ENCODE measurements at regions not wholly inside any gene's neighbourhood (a gene's known extent, or its start where the extent isn't known, plus 50 kb on each side); places are given as distances from the start of the nearest gene placed in this dataset.
"Not testable (repeated sequence)": the region's sequence is repeated elsewhere in the genome, so short reads cannot be mapped to it uniquely, and the experiment has no call there.

DNA sequence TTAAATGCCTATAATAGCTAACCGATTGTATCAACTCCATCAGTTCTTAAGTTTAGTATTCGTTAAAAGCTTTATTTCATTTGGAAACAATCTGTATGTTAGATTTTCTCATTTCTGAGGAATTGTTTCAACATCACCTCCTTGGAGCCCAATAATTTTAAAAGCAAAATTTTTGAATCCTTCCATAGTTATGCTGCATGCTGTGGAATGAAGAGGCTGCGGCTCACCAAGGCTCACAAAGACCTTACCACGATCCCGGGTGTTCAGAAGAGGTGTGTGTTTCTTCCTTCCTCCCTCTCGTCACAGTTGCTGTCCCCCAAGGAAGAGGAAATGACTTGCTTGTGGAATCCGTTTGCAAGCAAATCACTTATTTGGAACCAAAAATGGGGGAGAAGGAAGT lies 143.8 kb downstream of the FGF1 start:
- FAIRE-seq, result no peak
- no peak for DNase-seq (ENCODE audit: insufficient read length, low spot score)

DNA sequence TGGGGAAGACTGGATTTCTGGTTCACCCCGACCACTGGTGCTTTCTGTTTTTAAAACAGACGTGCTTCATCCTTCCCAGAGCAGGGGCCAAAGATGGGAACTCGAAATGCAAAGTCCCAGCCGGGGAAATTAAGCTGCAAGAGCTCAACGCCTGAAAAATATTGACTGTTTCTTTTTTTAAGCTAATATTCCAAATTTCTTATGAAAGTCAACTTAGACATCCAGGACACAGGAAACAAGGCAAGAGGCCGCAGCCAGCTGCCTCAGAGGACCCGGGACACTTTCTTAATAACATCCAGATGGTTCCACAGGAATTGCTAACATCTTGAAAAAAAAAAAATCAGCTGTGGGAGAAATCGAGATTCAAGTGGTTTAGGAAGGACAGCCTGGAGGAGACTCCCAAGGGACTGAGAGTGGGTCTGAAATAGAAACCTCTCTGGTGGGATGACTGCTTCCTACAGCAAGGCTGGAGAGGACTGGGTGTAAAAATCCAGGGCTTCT lies 144.9 kb downstream of the FGF1 start:
- FAIRE-seq, result no peak
- DNase-seq (ENCODE audit: insufficient read length, low spot score), result no peak

DNA sequence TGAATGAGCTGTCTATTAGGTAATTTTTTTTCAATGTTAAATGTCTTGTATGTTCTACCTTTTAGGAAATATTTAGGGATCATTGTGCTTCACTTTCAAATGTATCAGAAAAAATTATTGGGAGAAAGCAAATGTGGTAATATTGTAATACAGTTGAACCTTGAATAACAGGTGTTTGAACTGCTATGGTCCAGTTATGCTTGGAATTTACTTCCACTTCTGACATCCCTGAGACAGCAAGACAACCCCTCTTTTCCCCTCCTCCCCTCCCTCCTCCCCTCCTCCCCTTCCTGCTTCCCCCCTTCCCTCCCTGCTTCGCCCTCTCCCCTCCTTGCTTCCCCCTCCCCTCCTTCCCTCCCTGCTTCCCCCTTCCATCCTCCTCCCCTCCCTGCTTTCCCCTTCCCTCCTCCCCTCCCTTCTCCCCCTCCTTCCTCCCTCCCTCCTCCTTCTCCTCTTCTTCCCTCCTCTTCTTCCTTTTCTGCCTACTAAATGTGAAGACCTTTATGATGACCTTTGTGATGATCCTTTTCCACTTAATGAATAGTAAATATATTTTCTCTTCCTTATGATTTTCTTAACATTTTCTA lies 146.6 kb downstream of the FGF1 start:
- FAIRE-seq (no peak), DNase-seq (ENCODE audit: insufficient read length, low spot score) (no peak)

DNA sequence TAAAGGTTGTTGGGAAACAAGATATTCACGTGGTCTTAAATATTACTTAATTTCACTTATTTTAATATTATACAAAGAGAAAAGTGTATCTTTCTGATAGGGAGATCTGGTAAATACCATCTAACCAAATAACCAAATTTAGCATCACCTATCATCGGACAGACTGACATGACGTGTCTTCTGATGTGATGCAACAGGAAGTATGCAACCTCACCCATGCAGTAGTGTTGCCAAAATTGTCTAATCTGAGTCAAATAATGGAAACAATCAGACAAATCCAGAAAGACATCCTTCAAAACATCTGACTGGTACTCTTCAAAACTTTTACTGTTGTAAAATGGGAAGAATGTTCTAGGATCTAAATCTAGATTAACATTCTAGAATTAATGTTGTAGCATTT lies 148.0 kb downstream of the FGF1 start:
- FAIRE-seq (no peak), DNase-seq (ENCODE audit: insufficient read length, low spot score) (no peak)

DNA sequence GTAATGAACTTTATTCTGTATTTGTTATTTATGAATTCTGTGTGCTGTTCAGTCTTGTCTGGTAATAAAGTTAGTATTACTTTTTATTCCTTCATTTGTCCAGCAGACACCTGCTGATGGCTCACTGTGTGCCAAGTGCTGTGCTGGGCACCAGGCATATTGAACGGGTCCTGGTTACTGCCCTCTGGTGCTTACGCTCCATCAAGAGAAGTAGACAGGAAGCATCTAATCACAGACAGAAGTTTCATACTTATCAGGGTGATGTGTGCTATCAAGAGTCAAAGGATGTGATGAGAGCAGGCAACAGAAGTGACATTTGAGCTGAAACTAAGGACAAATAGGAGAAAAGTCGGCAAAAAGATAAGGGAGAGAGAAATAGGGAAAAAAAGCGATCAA lies 153.1 kb downstream of the FGF1 start:
- no peak for FAIRE-seq

DNA sequence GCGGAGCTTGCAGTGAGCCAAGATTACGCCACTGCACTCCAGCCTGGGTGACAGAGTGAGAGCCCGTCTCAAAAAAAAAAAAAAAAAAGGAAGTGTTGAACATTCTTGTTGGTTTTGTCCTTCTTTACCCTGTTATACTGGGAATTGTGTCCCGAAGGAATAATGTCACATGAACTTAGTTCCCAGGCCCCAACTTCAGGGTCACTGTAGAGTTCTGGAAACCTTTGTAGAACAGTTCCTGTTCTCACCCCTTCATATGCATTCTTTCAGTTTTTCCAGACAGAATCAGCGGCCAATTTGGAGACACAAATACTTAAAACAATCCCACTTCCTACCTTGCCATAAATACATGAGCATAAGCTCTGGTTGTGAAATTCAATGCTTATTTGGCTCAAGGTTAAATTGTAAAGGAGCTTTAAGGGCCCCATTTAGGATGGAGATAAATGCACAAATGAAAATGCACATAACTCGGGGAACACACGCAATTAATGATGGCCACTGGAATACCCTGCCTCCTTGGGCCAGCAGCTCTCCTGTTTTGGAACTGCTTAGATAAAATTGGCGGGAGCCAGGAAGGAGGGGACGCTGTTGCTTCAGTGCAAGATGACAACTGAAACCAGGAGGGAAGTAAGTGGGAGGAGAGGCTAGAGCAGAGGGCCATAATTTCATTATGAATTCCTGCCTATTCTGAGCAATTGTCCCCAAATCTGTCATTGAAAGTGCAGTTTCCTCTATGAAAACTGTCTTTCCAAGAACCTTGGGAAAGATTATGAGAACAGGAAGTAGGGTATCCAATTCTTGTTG lies 153.7 kb downstream of the FGF1 start:
- FAIRE-seq (no peak), DNase-seq (ENCODE audit: insufficient read length, low spot score) (no peak)

More for the DNA sequence above, 153.1 kb downstream of the FGF1 start:
- DNase-seq (ENCODE audit: insufficient read length, low spot score), result no peak

DNA sequence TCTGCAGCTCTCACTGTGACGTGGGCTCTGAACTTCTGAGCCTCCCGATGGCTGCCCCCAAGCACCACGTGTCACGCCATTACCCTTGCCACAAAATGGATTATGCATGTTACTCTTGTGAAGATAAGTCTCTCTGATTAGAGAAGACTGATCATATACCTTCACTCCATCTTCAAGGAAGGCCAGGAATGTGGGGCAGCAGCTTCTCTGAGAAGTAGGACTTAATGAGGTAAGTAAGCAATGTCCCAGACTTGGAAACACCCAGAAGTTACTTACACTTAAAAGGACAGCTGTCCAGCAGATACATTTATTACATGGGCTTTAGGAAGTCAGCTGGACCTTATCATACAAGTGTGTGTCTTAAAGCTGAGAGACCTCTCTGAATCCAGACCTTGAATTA lies 155.0 kb downstream of the FGF1 start:
- no peak for FAIRE-seq
- no peak for DNase-seq (ENCODE audit: insufficient read length, low spot score)

DNA sequence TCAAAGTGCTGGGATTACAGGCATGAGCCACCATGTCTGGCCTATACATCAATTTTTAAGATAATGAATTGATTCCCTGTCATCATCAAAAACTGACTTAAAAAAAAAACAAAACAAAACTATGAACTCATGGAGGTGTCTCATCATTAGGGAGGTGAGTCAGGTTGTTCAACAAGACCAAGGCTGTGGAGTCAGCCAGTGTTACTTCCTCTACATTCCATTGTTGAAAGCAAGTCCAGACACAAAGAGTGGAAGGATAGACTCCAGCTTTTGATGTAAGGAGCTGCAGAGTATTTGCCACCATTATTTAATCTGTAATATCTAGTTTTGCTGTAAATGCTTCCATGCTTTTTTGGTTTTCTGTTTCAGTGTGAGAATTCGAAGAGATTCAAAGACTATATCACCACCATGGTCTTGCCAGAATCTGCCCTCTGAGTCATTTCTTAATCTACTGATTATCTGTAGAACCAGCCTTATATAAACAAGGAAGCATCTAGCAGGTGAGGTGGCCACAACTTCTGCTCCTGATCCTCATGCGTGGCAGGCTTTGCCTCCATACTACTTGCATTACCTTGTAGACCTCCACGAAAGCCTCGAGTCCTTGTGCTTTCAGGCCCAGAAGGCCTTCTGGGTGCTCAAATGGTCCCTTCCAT lies 156.1 kb downstream of the FGF1 start:
- FAIRE-seq (no peak), DNase-seq (ENCODE audit: insufficient read length, low spot score) (peak; percentile 41)

DNA sequence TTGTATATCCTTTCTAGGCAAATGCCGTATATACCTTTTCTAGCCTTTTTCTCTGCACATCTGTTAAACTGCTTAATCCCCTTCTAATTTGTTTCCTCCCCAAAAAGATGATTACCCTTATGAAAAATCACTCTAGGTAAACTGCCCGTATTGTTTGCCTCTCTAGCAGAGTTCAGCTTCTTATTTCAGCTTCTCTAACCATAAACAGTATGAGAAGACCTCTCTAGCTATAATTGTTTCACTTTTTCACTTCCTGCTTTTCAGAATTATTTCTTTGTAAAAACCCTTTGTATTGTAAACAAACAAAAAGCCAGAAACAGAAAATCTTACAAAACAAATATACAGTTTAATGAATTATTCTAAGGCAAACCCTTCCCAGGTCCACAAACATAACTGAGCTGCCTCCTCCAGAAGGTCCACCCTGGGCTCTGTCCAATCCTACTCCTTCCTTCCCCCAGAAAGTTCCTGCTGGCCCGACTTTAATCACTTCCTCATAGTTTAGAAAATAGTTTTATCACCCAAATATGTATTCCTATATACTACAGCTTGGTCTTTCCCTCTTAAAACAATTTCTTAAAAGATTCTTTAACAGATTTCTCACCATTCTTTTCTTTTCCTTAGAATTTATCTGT lies 158.1 kb downstream of the FGF1 start:
- FAIRE-seq (no peak), DNase-seq (ENCODE audit: insufficient read length, low spot score) (no peak)

DNA sequence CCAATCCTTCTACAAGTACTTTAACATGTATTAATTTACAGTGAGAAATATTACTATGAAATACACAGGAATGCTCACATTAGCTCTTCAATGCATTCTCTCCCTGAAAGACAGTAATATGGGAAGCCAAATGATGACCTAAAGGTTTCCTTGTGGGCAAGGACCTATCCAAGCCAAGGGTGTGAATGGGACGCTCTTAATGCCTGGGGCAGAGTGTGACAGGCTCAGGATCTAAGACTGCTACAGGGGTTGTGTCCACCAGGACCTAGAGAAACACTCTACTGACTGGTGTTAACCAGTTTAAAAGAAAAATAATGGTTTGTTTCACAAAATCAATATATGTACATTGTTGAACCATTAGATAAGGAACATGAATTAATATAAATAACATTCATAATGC lies 158.7 kb downstream of the FGF1 start:
- DNase-seq (ENCODE audit: insufficient read length, low spot score) (no peak), FAIRE-seq (no peak)

DNA sequence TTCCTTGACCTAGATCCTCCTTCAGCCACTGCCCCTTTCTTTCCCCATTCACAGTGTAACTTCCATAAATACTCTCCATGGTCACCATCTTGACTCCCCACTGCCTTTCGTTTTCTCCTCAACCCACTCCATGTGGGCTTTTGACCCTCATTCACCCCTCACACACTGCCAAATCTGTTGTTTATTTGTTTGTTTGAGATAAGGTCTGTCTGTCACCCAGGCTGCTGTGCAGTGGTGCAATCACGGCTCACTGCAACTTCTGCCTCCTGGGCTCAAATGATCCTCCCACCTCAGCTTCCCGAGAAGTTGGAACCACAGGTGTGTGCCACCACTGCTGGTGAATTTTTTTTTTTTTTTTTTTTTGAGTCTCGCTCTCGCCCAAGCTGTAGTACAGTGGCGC lies 162.9 kb downstream of the FGF1 start:
- DNase-seq (ENCODE audit: insufficient read length, low spot score) (no peak), FAIRE-seq (no peak)

DNA sequence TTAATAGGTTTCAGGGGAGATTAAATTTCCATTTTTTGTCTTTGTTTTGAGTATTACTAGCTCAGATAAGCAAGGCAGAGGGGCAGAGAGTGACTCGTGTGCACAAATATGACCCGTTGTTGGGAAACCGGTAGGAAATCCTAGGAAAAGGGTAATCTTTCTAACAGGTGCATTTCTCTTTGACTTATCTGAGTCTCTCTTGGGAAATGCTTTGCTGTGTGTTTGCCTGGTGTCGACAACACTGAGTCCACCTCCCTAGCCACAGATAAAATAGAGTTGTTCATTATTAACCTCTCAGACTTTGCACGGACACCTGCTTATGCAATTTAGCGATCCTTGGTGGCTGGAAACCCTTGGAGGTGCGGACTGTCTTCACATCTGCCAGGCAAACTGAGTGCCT lies 164.2 kb downstream of the FGF1 start:
- FAIRE-seq (no peak), DNase-seq (ENCODE audit: insufficient read length, low spot score) (no peak)

DNA sequence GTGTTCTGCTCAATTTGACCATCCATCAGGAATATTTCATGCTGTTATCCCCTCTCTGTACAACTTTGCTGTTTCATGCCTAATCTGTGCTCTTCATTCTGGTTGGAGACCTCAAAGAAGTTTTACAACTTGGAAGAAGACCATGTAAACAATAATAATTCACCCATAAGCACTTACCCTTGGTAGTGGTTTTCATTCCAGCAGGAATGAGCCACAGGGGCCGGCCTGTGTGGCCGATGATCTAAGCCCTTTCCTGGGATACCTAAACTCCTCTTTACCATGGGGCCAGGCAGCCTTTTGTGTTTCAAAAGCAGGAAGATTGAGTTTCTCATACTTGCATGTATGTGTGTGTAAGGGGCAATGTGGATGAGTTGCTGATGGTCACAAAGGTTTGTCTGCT lies 165.0 kb downstream of the FGF1 start:
- DNase-seq (ENCODE audit: insufficient read length, low spot score) (no peak), FAIRE-seq (no peak)

DNA sequence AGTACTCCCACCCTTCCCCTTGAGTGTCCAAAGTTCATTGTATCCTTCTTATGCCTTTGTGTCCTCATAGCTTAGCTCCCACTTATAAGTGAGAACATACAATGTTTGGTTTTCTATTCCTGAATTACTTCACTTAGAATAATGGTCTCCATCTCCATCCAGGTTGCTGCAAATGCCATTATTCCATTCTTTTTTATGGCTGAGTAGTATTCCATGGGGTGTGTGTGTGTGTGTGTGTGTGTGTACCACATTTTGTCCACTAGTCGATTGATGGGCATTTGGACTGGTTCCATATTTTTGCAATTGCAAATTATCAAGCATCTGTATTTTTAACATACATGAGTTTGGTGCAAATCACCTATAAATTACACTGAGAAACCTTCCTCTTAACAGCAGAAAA lies 166.0 kb downstream of the FGF1 start:
- not testable (repeated sequence) for DNase-seq (ENCODE audit: insufficient read length, low spot score); FAIRE-seq

DNA sequence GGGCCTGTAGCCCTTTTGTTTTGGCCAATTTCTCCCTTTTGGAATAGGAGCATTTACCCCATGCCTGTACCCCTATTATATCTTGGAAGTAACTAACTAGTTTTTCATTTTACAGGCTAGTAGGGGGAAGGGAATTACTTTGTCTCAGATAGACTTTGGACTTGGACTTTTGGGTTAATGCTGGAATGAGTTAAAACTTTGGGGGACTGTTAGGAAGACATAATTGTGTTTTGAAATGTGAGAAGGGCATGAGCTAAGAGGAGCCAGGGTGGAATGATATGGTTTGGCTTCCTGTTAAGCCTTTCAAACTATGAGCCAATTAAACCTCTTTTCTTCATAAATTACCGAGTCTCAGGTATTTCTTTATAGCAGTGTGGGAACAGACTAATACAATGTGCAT lies 168.1 kb downstream of the FGF1 start:
- FAIRE-seq (no peak), DNase-seq (ENCODE audit: insufficient read length, low spot score) (no peak)

DNA sequence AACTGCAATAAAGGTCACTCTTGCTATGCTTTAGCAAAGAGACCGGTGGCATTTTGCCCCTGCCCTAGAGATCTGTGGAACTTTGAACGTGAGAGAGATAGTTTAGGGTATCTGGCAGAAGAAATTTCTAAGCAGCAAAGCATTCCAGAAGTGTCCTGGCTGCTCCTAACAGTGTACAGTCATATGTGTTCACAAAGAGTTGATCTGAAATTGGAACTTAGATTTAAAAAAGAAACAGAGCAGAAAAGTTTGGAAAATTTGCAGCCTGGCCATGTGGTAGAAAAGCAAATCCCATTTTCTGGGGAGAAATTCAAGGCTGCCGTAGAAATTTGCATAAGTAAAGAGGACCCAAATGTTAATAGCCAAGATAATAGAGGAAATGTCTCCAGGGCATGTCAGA lies 169.2 kb downstream of the FGF1 start:
- DNase-seq (ENCODE audit: insufficient read length, low spot score) (no peak), FAIRE-seq (no peak)

DNA sequence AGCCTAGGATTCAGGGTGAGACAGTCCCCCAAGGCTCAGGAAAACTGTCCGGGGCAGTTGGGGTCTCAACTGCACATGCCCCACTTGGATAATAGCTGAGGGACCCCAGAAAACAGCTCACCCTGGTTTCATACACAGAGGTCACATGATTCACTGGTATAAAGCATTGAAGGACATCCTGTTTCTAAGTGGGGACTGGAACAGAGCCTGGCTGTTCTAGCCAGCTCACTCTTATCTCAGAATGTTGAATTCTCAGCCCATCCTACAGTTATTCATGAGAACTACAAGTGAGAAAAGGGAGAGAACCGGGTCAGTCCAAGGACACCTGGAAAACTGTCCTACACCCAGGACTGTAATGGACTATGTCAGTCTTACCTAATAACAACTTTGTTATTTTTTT lies 170.9 kb downstream of the FGF1 start:
- FAIRE-seq (no peak), DNase-seq (ENCODE audit: insufficient read length, low spot score) (no peak)

DNA sequence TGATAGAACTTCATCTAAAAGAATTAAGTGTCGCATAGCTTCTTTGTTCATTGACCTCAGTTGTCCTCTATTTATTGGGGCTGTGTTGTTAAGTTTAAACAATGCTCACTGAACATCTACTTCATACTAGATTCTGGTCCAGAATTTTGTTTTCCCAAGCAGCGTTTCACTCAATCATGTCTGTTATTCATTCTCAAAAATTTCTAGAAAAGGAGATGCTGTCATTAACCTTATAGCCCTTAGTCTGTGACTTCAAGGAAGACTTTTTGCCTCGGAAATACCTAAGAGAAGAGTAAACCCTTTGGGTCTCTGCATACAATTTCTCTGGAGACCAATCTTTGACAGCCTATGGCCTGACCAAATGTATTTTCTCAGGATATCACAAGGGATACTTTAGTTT lies 171.7 kb downstream of the FGF1 start:
- no peak for DNase-seq (ENCODE audit: insufficient read length, low spot score)
- FAIRE-seq, result no peak

DNA sequence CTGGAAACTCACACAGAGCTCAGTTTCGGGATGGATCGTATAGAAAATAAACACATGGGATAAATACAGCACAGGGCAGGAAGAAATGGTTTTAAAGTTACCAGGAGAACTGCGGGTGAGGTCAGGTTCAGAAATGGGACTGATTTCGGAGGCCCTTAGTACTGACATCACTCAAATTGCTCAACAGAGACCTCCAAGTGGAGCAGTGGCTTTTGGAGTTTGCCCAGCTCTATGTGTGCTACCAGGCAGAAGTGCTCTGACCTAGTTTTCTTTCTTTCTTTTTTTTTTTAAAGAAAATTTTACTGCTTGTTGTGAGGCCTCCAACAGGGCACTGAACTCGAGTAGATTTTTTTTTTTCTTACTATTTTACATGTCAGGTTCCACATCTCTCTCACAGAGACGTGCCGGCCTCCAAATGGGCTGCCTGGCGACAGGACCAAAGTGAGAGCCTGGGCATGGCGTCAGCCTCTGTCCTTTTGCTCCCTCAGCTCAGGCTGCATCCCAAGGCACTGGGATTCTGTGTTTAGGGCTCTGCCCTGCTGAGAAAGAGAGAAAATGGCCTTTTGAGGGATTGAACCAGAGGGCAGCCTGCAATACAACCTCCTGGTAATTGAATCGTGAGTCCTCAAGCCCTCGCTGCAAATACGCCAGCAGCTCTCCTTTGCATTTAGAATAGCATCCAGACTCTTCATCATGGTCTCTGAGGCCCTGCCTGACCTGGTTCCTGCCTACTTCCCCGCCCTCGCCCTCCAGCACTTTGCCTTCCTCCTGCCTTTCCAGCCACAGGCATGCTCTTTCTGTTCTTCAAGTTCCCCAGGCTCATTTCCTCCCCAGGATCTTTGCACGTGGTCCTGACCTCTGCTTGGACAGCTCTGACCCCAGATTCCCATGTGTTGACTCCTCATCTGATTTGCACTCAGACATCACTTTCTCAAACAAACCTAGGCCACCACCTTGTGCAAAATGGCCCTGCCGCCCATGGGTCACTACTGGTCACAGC lies 173.5 kb downstream of the FGF1 start:
- peak; percentile 37 for DNase-seq (ENCODE audit: insufficient read length, low spot score)
- peak; percentile 33 for FAIRE-seq

DNA sequence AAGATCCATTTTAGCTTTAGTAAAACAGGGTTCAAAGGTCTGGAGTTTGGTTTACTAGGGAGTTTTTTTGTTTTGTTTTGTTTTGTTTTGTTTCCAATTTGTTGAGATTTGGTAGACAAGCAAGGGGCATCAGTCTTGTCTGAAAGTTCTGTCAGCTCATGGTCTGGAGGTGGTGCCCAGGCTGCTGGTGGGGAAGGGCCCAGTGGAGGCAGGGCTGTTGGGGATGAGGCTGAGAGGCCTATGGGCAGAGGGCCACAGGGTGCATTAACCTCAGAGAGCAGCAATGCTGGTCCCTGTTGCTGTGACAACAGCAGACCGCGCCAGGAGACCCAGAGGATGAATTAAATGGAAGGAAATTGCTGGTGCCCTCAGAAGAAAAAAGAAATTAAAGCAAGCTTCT lies 174.5 kb downstream of the FGF1 start:
- no peak for DNase-seq (ENCODE audit: insufficient read length, low spot score)
- no peak for FAIRE-seq

Measured in HTR-8/SVneo (cell line).